Activated naive CD8-positive, alpha-beta T cell treated with anti-CD3 and anti-CD28 coated beads, Interleukin-2, amount 50 U/mL, for 16 hours (primary cell): ENCODE measurements at regions not wholly inside any gene's neighbourhood (a gene's known extent, or its start where the extent isn't known, plus 50 kb on each side); places are given as distances from the start of the nearest gene placed in this dataset.

ENCODE experiments used
- DNase-seq: peaks from one replicate; pipeline ENCODE4 v3.0.0-alpha.2; 2020; ENCODE audit warnings: low read depth, low spot score

DNA sequence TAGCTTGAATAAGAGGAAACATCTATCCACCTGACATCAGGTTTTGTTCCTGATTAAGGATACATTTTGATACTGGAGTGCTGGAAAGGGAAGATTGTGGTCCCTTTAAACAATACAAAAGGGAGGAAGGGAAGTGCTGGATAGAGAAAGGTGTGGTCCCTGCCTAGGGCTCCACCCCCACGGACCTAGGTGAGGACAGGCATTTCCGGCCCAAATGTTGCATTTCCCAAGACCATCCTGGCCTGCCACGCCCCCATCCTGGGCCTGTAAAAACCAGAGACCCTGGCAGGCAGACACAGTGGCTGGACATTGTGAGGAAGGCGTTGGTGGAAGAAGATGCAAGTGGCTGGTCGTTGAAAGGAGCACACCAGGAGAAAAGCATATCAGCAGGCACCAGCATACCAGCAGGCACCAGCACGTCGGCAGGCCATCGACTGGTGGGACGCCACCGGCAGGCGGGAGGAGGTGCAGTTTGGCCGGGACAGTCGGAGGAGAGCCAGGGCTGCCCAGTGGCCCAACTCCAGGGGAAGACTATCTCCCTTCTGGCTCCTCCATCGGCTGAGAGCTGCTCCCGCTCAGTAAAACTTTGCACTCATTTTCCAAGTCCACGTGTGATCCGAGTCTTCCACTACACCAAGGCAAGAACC is 53.2 kb upstream of the AMN1 start:
- DNase-seq, result no peak

GRCh38 chr12:31780096-31780495 is 51.3 kb upstream of the AMN1 start:
- no peak for DNase-seq

DNA sequence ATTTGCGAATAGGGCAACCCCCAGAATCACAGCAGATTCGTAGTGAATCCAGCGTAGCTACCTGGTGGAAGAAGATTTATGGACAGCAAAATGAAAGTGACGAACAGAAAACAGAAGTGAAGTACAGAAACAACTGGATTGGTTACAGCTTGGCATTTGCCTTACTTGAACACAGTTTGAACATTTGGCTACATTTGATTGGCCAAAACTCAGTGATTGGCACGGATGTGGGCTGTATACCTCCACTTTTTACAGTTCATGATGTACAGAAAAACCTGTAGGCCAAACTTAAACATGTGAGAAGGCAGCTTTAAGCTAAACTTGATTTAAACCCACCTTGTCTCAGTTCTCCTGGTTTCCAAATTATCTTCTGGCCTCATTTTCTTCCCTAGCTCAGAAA is 49.9 kb upstream of the AMN1 start:
- DNase-seq, result no peak
